NCI-H1436 (cell line): ENCODE measurements at regions not wholly inside any gene's neighbourhood (a gene's known extent, or its start where the extent isn't known, plus 50 kb on each side); places are given as distances from the start of the nearest gene placed in this dataset.

Experiments used
- DNase-seq: peaks from one replicate; lab custom pipeline; 2025; lab: John Stamatoyannopoulos, UW

GRCh38 chr9:108645520-108645919, 210.3 kb downstream of the ACTL7B start:
- DNase-seq, result no peak

- DNase-seq, result no peak
Measured at GRCh38 chr9:108643731-108644510, 211.9 kb downstream of the ACTL7B start.

DNA sequence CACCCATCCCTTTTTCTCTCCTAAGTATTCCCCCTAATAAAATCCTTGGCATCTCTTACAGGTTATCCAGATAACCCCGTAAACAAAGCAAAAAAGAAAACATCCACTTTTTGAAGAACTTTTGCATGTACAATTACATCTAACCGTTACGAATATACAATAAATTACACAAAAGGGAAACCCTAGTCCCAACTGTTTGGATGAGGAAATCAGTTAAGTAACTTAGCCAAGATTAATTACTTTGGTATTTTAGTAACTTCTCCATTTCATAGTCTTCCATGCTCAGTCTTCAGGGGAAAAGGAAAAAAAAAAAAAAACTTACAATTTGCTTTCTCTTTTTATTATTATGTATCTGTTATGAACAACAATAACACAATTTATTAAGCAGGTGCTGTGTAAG, 212.9 kb downstream of the ACTL7B start:
- no peak for DNase-seq

GRCh38 chr9:108640230-108640629, 215.6 kb downstream of the ACTL7B start:
- no peak for DNase-seq

- DNase-seq, result no peak
Measured at GRCh38 chr9:108639696-108640095, 216.1 kb downstream of the ACTL7B start.

GRCh38 chr9:108639091-108639490, 216.7 kb downstream of the ACTL7B start:
- DNase-seq, result no peak

DNA sequence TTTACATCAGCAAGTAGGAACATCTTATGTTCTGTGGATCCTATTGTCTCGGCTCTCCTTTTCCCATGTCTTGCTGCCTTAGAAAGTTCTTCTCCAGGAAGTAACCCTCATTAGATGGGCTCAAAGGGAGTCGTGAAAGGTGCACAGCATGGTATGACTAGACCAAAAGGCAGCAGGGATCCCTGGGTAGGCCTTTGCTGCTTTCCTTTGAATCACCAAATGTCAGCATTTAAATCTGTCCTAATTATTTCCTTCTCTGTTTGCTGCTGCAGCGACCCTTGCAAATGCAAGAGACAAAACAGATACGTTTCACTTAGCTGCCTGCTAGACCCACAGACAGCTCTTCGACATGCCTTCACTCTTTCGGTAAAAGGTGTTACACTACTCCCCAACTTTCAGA, 218.4 kb downstream of the ACTL7B start:
- DNase-seq, result no peak

GRCh38 chr9:108636013-108636412, 219.8 kb downstream of the ACTL7B start:
- DNase-seq, result no peak

- DNase-seq, result no peak
Measured at GRCh38 chr9:108634672-108635462, 220.9 kb downstream of the ACTL7B start.

DNA sequence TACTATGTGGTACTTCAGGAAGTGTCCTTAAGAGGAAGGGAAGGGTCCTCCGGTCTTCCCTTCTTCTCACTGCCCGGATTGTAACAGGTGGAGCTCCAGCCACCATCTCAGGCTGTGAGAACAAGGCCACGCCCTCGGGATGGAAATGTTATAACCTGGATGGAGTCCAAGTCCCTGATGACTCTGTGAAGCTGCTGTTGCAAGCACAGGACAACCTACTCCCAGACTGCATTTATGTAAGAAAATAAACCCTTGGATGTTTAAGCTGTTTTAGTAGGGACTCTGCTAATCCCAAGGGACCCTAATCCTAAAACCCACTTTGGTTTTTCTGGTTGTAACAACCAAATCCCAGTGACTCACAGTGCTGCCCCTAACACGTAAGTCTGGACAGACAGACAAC, 221.6 kb downstream of the ACTL7B start:
- peak; percentile 12 for DNase-seq

- no peak for DNase-seq
Measured at GRCh38 chr9:108631496-108632285, 224.1 kb downstream of the ACTL7B start.

DNA sequence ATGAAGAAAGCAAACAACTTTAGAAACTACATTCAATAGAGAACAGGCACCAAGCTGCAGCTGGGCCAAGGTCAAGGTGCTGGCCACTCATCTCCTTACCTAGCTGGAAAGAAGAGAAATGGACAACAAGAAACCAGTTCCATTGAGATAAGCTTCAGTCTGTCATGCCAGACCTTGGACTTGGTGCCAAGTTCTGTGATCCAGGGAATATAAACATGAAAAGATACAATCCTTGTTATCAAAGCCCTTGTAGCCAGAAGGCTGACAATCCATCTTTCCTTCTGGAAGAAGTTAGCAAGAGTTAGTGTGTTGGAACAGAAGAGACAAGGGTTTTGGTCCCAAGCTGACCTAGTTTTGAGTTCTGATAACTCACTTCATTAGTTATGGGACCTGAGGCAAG, 227.5 kb downstream of the ACTL7B start:
- no peak for DNase-seq

- no peak for DNase-seq
Measured at GRCh38 chr9:108626743-108627142, 229.0 kb downstream of the ACTL7B start.

DNA sequence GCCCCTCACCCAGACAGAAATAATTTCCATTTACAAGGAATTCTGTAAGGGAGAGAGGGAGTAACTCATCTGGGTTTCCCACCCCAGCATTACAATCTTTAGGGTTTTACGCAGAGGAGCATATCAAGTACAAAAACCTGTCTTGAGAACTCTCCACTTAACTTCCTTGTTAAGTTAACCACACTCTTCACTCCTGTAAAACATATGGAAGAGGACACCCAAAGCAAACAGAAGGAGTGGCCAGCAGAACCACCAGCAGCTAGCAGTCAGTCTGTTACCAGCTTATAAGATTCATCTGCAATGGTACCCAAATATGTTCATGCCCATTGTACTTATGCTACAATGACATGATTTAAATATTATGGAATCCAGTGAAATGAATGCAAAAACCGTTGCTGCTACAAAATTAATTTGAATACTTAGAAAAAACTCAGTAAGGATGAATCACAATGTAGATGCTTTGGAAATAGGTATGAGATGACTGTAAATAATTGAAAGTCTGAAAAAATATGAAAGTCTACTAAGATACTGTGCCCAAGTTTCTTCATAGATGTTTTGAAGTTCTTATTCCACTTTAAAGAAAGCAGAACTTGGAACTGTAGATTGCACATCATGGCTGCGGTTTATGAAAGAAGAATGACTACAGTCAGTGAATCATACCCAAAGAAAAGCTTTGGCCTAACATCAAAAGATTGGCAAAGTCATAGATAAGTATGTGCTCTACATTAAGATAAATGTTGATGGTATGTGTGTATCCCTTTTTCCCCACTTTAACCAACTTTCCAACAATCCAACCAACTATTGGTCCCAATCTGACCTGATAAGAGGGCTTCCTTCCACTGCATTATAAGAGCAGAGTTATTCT, 233.6 kb downstream of the ACTL7B start:
- DNase-seq, result no peak

GRCh38 chr9:108620767-108621166, 235.0 kb downstream of the ACTL7B start:
- DNase-seq, result no peak

DNA sequence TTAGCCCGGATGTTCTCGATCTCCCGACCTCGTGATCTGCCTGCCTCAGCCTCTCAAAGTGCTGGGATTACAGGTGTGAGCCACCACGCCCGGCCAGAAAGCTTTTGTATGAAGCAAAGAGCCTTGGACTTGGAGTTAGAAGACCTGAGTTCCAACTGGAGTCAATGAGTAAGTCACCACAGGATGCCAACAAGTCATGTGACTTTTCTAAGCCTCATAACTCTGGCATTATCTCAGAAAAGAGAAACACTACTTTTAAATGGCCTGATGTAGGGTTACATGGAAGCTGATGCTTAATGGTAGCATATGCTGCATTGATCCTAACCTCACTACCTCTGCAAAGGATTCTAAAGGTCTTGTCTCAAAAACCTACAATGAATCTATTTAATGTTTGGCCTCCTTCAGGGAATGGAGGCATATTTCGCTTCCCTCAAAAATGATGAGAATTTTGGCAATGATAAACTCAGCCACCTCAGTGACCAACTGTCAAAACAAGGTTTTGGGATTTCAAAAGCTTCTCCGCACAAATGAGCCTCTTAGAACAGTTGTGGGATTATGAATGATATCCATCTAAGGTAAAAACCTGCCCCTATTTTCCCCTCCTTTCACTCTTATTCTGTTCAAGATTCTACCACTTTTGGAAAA, 236.8 kb downstream of the ACTL7B start:
- DNase-seq, result no peak

GRCh38 chr9:108617676-108618075, 238.1 kb downstream of the ACTL7B start:
- DNase-seq, result no peak

- DNase-seq, result no peak
Measured at GRCh38 chr9:108615152-108615551, 240.6 kb downstream of the ACTL7B start.

DNA sequence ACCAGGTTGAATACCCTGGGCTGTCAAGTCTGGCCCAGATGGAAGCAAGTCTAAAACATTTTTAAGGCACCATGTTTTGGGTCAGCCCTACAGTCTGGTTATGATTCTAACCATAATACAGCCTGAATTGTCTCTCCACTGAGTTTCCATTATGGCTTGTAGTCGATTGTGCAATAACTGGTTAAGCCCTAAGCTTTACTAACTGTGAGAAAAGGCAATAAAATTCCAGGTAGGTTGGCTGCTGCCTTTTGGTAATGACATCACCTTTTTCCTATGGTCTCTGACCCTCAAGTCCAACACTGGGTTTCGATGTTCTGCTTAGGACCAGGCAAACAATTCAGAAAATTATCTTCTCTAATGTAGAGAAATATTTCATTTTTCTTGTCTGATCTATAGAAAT, 243.3 kb downstream of the ACTL7B start:
- DNase-seq, result no peak

GRCh38 chr9:108609897-108610253, 245.9 kb downstream of the ACTL7B start:
- DNase-seq, result no peak

DNA sequence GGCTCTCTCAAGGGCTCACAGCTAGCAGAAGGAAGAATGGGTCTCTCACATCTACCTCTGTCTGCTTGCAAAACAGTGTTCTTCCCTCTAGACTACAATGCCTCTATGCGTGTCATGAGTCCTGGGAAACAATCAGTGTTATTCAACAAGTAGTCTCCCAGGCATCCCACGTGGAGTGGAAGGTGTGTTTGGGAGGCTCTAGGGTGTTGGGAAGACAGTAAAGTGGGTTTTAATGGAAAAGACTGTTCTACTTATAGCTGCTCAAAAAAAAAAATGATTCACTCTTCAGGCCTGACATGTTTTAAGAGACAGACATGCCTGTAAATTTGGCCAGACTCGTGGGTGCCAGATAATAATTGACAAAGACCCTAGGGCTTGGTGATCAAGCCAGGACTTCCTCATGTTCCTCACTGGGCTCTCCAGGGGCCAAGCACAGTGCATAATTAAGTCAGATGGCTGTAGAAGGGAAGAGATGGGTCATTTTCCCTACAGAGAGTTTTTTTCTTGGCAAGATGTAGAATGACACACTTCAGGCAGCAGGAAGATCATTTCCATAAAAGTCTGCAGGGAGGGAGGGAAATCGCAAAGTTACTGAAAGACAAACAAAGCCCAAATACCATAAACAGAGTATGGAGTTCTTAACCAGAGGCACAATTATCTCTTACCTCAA, 246.4 kb downstream of the ACTL7B start:
- no peak for DNase-seq
